D721Med (cell line): ENCODE measurements at regions not wholly inside any gene's neighbourhood (a gene's known extent, or its start where the extent isn't known, plus 50 kb on each side); places are given as distances from the start of the nearest gene placed in this dataset.

Experiments used
- DNase-seq: peaks from one replicate; pipeline ENCODE4 v3.0.0; 2011; ENCODE audit warnings: low spot score; ENCODE audit not compliant: insufficient read length
- FAIRE-seq: peaks from 2 replicates; lab custom pipeline; 2011; peaks lifted over from hg19 to GRCh38; lab: Jason Lieb, UNC
- TF ChIP-seq, protein P1 (sequence below): IDR thresholded peaks from 2 replicates; pipeline ENCODE4 v1.5.1; 2012; ENCODE audit warnings: mild to moderate bottlenecking, control low read depth; ENCODE audit not compliant: insufficient read depth; ENCODE audit errors: missing control alignments

DNA sequence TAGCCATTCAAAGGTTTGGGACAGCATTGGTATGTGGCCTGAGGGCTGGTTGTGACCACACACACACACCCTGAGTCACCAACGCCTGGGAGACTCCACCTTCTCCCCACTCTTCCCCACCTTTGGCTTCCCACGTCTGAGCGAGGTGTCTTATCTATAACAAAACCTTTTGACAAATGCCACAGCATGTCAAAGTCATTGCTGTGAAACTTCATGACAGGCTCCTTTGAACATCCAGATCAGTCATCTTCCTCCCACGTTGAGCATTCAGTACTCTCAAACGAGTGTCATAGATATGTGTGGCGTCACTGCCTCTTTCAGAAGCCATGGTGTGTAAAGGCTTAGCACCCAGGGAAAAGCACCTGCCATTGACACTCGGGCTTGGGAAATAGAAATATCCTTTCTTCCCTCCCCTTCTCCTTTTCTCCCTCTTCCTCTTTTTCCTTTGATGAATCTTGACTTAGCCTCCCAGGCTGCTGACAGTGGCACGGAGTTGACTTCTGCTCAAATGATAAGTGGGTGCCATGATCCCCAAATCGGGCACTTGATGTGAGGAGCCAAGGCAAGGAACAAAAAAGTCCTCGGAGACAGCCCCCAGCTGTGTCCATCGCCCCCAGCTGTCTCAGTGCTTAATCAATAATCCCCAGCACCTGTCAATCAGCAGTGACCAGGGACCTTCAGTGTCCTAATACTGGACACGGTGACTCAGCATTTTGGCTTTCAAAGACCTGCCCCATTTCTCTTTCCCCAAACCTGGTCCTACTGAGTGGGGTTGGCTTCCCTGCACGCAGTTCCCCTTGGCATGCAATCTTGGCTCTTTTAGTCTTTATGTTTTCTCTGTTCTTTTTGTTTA is 114.8 kb downstream of the FGF18 start:
- TF ChIP-seq, protein P1, sequence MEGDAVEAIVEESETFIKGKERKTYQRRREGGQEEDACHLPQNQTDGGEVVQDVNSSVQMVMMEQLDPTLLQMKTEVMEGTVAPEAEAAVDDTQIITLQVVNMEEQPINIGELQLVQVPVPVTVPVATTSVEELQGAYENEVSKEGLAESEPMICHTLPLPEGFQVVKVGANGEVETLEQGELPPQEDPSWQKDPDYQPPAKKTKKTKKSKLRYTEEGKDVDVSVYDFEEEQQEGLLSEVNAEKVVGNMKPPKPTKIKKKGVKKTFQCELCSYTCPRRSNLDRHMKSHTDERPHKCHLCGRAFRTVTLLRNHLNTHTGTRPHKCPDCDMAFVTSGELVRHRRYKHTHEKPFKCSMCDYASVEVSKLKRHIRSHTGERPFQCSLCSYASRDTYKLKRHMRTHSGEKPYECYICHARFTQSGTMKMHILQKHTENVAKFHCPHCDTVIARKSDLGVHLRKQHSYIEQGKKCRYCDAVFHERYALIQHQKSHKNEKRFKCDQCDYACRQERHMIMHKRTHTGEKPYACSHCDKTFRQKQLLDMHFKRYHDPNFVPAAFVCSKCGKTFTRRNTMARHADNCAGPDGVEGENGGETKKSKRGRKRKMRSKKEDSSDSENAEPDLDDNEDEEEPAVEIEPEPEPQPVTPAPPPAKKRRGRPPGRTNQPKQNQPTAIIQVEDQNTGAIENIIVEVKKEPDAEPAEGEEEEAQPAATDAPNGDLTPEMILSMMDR = no peak
- DNase-seq (no peak), FAIRE-seq (no peak)

DNA sequence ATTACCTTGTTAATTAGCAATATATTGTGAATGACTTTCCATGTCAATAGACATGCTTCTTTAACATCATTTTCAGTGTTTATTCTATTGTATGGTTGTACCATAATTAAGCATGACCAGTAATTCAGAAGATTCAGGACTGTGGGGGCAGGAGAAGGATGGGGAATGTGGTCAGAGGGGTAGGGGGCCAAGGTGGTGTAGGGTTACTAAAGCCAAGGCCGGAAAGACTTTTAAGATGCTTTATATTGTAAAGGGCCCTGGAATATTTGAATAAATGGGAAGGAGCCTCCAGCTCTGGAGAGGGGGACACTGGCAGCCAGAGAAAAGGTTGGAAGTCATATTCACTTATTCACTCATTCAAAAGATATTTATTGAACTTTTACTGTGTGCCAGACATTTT is 115.7 kb downstream of the FGF18 start:
- DNase-seq (no peak), FAIRE-seq (no peak)
- TF ChIP-seq, protein P1 = no peak

DNA sequence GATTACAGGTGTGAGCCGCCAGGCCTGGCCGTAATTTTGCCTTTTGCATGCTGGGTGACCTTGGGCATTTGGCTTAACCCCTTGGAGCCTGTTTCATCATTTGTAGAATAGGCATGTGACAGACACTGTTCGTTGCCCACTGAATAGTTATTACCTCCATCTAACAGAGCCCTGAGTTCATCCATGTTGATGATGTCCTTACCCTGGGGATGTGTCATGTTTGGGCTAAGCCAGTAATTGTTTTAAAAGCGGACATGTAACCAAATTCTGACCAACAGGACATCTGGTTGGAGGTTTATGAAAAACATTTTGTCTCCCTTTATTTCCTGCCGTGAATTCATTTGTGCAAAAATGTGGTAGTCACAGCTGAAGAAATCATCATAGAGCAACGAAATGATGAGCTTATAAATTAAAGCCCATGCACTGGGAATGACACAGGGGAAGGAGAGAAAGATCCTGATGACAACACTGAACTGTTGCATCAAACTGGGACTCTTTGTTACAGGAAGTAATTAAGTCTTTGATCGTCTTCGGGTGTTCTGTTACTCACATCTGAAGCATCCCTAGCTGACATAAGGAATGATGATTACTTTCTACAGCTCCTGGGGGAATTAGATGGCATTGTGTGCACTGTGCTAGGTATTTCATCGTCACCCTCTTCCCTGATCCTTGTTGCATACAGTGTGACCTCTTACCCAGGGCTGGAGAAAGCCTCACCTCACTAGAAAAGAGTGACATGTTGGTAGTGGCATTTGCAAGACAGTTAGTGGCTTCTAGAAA is 117.8 kb downstream of the FGF18 start:
- TF ChIP-seq, protein P1 = no peak
- no peak for FAIRE-seq
- DNase-seq = no peak

DNA sequence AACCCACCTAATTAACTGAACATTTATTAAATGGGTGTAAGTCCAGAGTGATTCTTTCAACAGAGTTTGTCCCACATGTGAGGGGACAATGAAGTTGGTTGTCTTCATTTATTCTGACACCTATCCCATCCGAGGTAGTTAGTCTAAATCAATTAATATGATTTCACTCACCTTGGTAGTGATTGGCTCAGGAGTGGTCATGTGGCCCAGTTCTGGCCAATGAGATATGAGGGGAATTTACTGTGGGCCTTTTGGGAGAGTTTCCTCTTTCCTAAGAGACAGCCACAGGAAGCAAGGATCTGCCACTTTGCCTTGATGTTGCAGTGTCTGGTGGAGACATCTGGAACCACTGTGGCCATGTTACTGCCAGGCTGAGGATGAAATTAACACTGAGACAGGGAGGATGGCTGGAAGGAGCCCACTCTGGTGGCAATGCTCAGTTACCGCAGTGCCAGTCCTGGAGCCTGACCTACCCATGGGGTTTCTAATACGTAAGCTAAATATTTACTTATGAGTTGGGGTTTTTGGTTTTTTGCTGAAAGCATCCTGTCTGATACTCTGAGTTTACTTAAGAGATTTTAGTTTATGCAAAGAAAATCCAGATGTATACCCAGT is 118.6 kb downstream of the FGF18 start:
- no peak for DNase-seq
- TF ChIP-seq, protein P1 = no peak
- no peak for FAIRE-seq

DNA sequence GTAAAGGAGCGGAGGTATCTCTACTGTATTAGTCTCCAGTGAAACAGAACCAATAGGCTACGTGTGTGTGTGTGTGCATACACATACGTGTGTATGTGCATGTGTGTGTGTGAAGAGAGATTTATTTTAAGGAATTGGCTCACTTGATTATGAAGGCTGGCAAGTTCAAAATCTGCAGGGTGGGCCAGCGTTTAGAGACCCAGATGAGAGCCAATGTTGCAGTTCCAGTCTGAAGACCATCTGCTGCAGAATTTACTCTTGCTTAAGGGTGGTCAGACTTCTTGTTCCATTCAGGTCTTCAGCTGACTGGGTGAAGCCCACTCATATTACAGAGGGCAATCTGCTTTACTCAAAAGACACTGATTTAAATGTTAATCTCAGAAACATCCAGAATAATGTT is 119.2 kb downstream of the FGF18 start:
- DNase-seq (no peak), FAIRE-seq (no peak)
- TF ChIP-seq, protein P1 = no peak

DNA sequence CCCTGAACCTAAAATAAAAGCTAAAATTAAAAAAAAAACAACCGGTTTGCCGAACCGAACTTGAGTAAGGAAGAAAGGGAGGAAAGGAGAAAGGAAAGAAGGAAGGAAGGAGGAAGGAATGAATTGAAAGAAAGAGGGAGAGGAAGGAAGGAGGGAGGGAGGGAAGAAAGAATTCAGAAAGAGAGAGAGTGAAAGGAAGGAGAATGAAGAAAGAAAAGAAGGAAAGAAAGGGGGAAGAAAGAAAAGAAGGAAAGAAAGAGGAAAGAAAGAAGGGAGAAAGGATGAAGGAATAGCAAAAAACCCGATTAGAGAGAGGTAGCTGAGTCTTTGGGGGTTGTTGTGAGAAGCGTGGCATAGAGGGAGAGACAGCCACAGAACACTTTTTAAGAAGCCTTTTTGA is 121.4 kb downstream of the FGF18 start:
- DNase-seq (no peak), FAIRE-seq (no peak)
- TF ChIP-seq, protein P1 = no peak
